ENCODE measurements at regions not wholly inside any gene's neighbourhood (a gene's known extent, or its start where the extent isn't known, plus 50 kb on each side); places are given as distances from the start of the nearest gene placed in this dataset.
"Not testable (repeated sequence)": the region's sequence is repeated elsewhere in the genome, so short reads cannot be mapped to it uniquely, and the experiment has no call there.

GRCh38 chr5:53369681-53370080 is 110.7 kb upstream of the FST start:
- DNase-seq: no peak

- no peak for DNase-seq
These were observed 106.8 kb upstream of the FST start for GRCh38 chr5:53373451-53374158.

- no peak for DNase-seq
These were observed 103.6 kb upstream of the FST start for GRCh38 chr5:53376853-53377252.

- DNase-seq: peak; percentile 41
These were observed 102.2 kb upstream of the FST start for GRCh38 chr5:53378190-53378589.

- DNase-seq: peak; percentile 86
These were observed 101.7 kb upstream of the FST start for GRCh38 chr5:53378590-53379247.

- no peak for DNase-seq
These were observed 94.1 kb upstream of the FST start for GRCh38 chr5:53386341-53386740.

GRCh38 chr5:53389093-53389492 is 91.3 kb upstream of the FST start:
- no peak for DNase-seq

GRCh38 chr5:53392073-53392472 is 88.4 kb upstream of the FST start:
- DNase-seq: no peak

GRCh38 chr5:53394808-53395207 is 85.6 kb upstream of the FST start:
- no peak for DNase-seq

- DNase-seq: no peak
These were observed 83.2 kb upstream of the FST start for GRCh38 chr5:53397141-53397757.

GRCh38 chr5:53397845-53398244 is 82.6 kb upstream of the FST start:
- DNase-seq: peak; percentile 62

GRCh38 chr5:53399926-53400697 is 80.3 kb upstream of the FST start:
- DNase-seq: no peak

GRCh38 chr5:53403291-53403690 is 77.1 kb upstream of the FST start:
- no peak for DNase-seq

- peak; percentile 52 for DNase-seq
These were observed 76.7 kb upstream of the FST start for GRCh38 chr5:53403758-53404157.

- DNase-seq: no peak
These were observed 75.0 kb upstream of the FST start for GRCh38 chr5:53405396-53405795.

- DNase-seq: peak; percentile 93
These were observed 73.7 kb upstream of the FST start for GRCh38 chr5:53406630-53407316.

GRCh38 chr5:53407373-53407772 is 73.1 kb upstream of the FST start:
- peak; percentile 88 for DNase-seq

- DNase-seq: no peak
These were observed 69.0 kb upstream of the FST start for GRCh38 chr5:53411388-53411787.

GRCh38 chr5:53412499-53412898 is 67.9 kb upstream of the FST start:
- not testable (repeated sequence) for DNase-seq

GRCh38 chr5:53416144-53416738 is 64.2 kb upstream of the FST start:
- peak; percentile 67 for DNase-seq

GRCh38 chr5:53418409-53418808 is 62.0 kb upstream of the FST start:
- no peak for DNase-seq

Data from HCEC 1CT (cell line).